GM19468 (cell line): ENCODE measurements at regions not wholly inside any gene's neighbourhood (a gene's known extent, or its start where the extent isn't known, plus 50 kb on each side); places are given as distances from the start of the nearest gene placed in this dataset.

Experiments used
- ATAC-seq: cut with Tn5 transposase; IDR thresholded peaks from one replicate; pipeline ENCODE4 v1.9.1; 2021; ENCODE audit warnings: mild to moderate bottlenecking, moderate library complexity, moderate number of reproducible peaks; ENCODE audit not compliant: unreplicated experiment; ENCODE audit errors: extremely low read depth

DNA sequence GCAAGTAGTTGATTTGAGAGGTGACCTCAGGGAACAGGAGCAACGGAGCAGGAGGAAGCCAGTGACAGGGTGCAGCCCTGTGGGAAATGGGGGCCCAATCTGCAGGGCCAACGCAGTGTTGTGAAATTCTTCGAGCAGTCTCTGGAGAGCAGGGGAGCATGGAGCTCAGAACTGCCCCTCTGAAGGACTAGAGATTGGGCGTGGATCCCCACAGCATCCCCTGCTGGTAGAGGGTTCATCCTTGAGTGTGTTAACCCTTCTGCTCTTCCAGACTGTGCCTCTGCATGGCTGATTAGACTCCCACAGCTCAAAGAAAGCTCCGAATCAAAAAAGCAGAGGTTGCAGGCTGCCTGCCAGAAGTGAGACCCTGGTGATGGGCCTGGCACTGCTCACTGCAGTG lies 77.9 kb upstream of the UQCRFS1 start:
- ATAC-seq = no peak

DNA sequence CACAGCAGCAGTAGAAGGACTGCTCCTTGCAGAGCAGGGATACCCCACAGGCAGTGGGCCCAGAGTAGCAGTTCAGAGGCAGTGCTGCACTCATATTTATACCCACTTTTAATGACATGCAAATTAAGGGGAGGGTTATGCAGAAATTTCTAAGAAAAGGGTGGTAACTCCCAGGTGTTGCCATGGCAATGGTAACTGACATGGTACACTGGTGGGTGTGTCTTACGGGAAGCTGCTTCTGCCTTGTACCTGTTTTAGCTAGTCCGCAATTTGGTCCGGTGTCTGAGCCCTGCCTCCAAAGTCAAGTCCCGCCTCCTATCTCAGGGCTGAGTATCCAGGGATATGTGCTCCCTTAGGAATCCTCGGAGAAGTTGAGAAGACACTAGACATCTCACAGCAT lies 79.2 kb upstream of the UQCRFS1 start:
- ATAC-seq = no peak

DNA sequence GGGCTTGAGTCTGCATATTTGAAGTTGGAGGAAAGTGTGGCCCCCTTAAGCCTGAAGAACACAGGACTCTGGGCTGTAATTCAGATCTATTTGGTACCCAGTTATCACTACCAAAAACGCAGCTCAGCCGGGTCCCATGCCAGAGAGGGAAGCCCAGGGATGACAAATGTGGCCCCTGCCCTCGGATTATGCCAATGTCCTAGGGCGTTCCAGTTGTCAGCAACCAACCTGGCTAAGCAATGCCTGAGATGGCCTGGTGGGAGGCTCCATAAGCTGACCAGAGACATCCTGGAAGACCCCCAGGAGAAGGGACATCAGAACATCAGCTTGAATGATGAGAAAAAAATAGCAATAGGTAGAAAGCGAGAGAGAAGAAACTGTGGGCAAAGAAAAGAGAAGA lies 79.6 kb upstream of the UQCRFS1 start:
- no peak for ATAC-seq

DNA sequence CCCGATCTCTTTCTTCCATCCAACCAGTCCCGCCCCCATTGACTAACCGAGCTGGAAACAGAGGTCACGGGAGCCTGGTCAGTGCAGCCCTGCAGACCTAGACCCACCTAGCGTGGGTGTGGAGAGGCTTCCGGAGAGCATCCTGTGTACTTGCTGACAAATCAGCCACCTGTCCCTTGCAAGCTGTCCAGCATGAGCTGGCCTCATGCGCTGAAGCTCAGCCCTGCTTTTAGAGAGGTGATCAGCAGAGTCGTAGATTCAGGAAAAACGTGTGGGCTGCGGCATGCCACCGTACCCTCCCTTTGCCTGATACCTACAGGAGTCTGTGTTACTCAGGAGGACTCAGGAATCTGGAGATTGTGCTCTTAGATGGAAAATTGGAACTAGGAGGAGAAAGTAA lies 80.3 kb upstream of the UQCRFS1 start:
- no peak for ATAC-seq

DNA sequence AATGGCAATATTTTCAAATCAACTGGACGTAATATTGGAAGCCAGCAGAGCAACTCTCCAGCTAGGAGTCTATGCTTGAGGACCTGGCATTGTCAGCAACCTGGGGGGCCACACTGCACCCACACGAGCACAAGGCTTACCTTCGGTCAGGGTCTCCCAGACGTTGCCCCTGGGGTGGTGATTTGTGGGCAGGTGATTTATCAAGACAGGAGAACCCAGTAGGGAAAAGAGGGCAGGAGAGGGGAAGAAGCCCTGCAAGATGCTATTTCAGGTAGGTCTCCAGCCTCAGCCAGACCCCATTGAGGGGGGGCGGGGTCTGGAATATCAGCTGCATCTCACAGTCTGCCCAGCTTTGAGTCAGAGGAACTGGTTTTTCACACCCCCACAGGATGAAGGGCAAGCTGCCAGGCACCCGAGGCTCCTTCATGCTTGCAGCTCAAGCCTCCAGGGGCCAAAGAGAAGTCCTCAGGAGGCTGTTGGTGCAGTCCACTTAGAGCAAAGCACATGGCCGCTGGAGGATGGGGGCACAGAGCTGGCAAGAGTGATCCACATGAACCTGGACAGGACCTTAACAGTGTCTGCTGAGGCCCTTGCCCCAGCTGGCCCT lies 80.9 kb upstream of the UQCRFS1 start:
- ATAC-seq = no peak

DNA sequence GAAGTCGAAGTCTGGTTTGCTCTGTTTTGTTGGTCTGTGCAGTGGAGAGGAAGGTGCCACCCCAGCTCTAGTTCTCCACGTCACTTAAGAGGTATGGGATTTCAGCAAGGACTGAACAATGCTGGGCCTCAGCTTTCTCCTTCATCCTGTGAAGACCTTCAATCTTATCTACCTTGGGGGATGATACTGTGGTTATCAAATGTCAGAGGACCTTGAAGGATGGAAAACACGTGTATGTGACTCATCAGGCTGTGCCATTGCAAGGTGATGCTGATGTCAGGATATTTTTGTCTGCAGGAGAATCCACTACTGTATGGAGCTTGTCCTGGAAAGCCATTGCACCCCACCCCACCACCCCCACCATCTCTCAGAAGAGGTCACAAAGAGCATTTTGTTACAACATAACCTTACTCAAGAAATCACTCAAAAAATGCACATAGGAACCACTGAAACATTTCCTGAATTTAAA lies 81.4 kb upstream of the UQCRFS1 start:
- ATAC-seq = no peak

DNA sequence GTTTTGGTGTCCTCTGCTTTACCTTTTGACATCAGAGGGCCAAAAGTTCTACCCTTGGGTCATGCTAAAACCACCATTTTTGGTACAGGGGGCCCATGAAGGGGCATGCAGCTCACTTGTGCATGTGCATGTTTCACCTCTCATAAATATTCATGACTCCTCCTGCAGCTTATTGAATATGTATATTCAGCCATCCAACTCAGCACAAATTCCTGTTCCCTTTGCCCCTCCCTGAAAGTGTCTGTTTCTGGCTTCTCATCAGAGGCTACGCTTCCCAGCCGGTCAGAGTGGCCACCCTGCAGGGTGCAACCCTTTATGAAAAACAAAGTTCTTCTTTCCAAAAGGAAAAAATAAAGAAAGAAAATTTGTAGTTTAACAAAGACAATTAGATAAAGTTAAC lies 82.3 kb upstream of the UQCRFS1 start:
- ATAC-seq = no peak

DNA sequence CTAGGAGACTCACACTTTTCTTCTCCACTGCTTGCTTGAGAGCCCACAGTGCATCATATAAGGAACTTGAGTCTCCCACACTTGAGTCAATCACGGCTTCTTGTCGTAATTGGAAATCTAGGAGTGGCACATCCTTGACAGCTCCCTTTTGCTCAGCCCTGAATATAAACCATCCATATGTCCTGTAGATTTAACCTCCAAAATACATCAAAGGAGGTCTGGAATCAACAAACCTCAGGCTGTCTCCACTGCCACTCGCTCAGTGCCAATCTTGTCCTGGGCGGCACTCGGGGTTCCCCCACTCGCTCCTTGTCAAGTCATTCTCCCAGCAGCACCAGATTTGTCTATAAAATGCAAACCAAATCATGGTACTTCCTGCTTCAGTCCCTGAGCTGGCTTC lies 84.4 kb upstream of the UQCRFS1 start:
- no peak for ATAC-seq

DNA sequence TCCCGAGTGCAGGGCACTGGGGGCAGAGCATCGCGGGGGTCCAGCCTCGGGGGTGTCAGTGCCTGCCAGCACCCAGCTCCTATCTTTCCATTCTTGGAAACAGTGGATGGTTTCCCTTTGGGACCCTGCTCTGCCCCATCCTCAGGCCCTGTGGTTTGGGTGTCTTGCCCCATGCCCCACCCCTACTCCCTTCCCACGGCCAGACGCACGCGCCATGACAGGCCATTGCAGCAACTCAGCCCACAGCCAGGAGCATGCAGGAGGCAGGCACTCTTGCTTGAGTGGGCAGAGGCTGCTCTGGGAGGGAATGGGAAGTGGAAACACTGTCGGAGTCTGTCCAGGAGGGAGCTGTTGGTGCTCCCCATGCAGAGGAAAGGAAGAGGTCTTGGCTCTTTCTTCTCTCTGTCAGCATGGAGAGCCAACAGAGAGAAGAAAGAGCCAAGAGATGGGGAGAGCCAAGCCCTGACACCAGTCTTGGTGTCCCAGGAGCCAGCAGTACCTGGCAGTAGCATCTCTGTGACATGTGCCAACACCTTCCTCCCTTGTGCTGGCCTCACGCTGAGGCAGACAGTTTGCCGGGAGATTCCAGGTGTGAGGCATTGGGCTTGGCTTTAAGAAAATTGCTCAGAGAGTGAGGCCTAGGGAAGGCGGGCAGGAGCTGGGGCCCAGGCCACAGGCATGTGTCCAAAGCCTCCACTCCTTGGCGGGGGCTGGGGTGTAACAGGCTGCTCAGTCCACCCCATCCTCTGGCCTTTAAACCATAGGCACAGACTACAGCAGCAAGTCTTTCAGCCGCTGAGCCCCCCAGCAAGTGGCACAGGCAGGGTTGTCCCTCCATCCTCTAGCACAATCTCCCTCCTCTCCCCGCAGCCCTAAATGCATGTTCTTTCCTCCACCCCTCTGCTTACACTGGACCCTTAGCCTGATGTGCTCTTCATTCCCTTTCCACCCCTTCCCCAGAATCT lies 86.7 kb upstream of the UQCRFS1 start:
- ATAC-seq = no peak

DNA sequence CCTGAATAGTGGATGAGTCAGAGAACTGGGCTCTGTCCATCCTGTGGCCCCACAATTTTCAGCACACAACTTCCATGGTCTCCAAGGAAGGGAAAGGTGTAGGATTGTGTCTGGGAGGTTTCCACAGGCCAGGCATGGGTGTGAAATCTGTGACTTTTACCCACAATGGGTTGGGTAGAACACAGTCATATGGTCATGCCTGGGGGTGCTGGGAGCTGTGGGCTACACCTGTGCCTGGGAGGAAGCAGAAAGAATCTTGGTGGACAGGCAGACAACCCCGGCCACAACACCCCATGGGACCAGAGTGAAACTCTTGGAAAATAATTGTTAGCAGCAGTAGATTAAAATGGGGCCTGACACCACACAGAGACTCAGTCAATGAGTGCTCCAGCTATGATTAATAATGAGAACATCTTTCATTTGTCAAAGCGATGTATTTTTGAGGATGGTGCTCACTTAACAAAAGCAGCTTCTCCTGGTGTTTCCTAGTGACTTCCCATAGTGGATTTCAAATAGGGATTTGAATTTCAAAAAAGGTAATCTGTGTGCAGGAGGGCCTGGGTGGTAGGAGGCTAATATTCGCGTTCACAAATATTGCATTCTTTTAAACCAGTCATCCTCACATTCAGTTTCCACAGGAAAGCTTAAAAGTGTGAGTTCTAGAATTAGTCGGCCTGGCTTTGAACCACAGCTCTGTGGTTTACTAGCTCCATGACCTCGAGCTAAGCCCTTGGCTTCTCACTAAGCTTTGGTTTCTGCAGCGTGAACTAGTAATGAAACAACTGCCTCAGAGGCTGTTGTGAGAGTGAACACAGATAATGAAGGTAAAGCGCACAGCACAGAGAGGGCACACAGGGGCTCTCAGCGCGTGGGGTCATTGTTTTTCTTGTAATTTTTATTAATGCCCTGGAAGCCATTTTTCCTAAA lies 89.3 kb upstream of the UQCRFS1 start:
- ATAC-seq = no peak

DNA sequence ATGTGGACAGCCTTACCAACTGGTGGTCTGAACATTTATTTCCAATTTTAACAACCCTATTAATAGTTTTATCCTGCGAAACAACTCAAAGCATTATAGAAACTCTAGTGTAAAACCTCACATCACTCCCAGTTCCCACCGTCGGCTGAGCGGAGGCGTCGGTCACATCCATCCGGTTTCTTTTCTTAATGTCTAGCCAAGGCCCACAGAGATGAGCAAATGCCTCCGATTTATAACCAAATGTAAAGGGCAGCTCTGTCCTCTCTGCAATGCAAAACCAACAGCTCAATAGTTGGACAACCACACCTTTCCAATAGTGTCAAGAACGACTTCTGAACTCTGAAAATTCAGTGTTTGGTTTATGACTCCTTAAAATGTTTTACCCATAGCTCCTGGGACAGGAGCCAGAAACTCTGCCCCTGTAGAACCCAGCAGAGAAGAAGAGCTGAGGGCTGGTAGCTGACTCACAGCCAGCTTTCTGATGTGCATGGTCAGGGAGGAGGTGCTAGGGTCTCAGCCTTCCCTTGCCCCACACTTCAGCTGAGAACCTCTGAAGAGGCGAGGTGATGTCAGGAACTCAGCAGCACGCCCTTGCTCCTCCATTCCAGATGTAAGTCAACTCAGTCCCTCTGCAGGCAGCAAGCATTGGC lies 90.2 kb upstream of the UQCRFS1 start:
- no peak for ATAC-seq

DNA sequence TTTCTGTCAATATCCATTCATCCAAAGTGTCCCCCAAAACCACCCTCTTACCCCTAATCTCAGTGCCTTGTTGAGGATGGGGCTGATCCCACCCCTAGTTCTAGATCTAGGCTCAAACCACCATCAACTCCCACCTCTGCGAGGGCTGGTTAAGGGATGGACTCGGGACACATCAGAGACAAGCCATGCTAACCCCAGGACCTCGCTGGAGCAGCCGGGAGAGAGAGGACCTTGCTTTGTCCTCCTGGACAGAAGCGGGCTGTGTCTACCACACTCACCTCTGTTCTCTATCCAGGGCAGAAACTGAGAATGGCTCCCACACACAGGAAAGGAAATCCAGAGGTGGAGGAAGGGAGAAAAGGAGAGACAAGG lies 90.8 kb upstream of the UQCRFS1 start:
- ATAC-seq = no peak

DNA sequence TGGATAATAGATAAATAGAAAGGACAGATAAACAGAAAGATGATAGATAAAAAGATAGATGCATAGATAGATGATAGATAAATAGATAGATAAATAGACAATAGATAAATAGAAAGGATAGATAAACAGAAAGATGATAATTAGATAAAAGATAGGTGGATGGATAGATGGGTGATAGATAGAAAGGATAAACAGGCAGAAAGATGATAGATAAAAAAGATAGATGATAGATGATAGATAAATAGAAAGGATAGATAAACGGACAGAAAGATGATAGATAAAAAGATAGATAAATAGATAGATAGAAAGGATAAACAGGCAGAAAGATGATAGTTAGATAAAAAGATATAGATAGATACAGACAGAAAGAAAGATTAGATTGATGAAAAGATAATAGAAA lies 92.3 kb upstream of the UQCRFS1 start:
- no peak for ATAC-seq

DNA sequence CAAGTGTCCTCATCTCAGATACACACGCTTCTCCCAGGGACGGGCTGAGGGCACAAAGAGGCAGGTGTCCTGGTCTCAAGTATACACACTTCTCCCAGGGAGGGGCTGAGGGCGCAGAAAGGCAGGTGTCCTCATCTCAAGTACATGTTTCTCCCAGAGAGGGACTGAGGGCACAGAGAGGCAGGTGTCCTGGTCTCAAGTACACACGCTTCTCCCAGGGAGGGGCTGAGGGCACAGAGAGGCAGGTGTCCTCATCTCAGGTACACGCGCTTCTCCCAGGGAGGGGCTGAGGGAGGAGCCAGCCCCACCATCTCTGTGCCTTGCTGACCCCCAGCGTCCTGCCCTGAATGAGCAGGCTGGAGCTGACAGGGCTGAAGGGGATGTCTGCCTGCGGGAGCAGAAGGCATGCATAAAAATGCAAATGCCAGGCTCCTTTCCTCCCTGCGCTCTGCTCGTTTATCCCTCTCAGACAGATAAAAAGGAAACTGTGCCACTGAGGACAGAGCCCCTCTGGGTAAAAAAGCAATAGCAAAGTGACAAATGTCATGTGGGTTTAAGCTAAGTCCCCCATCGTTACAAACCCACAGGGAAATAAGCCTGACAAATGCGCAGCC lies 96.1 kb upstream of the UQCRFS1 start:
- no peak for ATAC-seq

DNA sequence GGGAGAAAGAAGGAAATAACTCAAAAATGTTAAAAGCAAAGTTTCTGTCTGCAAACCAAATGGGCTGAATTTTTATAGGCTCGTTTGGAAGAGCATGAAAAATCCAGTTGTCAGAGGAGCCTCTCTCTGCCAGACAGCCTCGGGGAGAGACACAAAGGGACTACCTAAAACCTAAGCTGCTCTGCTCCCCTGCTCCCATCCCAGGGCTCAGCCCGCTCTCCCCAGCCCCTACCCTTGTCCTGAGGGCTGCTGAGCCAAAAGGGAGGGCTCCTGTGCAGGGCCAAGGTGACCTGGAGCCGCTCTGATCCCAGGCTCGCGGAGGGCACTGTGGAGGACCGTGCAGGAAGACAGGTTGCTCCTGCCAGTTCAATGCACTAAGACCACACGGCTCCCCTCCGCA lies 96.7 kb upstream of the UQCRFS1 start:
- no peak for ATAC-seq

DNA sequence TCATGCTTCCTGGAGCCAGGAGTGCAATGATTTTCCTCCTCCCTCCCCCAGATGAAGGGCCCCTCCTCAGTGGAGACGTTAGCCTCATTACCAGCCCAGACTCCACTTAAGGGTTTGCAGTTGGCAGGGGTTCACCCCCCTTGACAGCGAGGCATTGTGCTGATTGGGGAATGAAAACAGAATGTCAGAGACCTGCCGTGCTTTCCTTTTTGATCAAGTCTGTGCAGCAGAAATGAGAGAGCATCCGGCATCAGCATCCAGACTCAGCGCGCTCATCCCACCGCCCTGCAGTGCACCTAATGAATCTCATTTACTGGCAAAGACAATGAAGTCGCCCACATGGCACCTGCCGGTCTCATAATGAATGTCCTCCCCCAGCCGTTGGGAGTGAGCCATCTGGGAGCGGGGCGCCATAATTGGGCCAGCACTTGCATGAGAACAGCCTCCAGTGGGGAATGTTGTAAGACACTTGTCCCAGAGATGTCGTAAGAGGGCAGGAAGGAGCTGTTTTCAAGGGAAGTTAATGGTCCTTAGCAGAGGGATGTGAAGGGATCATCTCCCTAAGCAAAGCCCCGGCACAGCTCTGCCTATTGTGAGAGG lies 98.3 kb upstream of the UQCRFS1 start:
- ATAC-seq = no peak

DNA sequence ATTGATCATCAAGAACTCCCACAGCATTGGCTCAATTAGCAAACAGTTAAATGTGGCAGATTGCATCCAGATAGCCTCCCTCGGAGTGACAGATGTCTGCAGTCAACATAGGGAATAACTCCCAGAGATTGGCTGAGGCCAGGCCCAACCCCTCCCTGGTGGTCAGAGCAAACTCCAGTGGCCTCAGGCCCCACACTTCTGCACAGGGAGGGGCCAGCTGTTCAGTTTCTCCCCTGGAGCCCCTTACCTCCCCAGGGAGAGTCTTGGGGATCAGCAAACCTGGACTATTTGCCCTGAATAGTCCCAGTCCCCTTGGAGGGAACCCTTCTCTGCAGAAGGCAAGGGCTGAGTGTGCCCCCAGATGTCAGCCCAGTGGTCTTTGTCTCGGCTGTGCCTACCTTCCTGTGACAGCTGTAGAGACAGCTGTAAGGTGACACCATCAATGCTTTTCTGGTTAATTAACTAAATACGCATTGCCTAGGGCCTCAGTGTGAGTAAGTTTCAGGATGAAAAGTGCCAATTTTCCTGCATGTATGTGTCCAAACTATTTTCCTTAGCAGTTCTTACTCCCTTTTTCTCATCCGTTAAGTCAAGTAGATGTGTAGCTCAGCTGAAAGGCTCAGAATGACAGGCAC lies 102.7 kb upstream of the UQCRFS1 start:
- ATAC-seq = no peak

DNA sequence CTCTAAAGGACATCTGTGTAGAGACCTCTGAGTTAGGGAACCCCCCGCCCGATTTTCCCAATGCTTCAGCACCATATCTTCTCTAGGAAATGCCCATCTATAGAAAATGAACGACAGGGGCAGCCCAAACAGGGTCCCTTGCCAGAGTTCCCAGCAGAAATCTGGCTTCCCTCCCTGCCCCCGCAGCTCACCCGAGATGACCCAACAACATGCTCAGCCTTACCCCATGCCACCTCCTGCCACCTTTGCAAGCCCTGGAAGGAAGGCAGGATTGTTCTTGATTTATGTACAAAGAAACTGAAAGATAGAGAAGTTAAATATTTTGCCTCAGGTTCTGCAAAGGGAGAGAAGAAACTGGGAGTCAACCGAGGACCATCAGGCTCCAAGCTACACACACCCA lies 105.6 kb upstream of the UQCRFS1 start:
- ATAC-seq = no peak

DNA sequence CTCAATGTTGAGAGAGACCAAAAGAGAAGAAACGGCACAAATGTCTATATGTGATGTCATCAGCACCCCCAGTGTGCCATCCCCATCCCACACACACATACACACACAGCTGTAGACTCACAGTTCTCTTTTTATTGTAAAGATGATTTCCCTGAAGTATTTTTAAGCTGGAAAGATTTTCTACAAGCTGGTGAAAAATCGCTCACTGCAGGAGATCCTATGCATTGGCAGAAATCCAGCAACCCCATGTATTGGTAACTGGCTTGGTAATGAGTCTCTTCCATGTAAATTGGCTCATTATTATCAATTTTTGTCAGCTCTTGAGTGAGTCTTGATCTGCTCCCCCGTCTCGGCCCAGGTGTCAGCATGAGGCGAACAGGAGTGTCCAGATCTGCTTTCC lies 107.1 kb upstream of the UQCRFS1 start:
- no peak for ATAC-seq
